ENCODE measurements at regions not wholly inside any gene's neighbourhood (a gene's known extent, or its start where the extent isn't known, plus 50 kb on each side); places are given as distances from the start of the nearest gene placed in this dataset.

DNA sequence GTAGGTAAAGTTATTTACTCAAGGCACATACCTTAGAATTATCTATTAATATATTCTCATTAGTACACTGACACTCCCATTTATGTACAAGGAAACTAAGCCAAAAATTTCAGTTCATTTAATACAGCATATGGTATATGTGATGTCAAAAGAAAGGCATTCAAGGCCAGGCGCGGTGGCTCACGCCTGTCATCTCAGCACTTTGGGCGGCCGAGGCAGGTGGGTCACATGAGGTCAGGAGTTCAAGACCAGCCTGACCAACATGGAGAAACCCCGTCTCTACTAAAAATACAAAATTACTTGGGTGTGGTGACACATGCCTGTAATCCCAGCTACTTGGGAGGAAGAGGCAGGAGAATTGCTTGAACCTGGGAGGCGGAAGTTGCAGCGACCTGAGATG is 435.2 kb downstream of the GBE1 start:
- no peak overlapping the region for H3K27ac Mint-ChIP-seq
- ATAC-seq (replicated peaks) (no peak), DNase-seq (no peak)
- H3K36me3 Mint-ChIP-seq: no peaks in the 10 kb centered on the region
- no peaks in the 10 kb centered on the region for H3K27me3 Mint-ChIP-seq
- H3K4me1 Mint-ChIP-seq: no peaks in the 10 kb centered on the region
- no peak overlapping the region for H3K4me3 Mint-ChIP-seq
- H3K9me3 Mint-ChIP-seq: peaks cover 0 to 6% of the 10 kb centered on the region in 2 donors

DNA sequence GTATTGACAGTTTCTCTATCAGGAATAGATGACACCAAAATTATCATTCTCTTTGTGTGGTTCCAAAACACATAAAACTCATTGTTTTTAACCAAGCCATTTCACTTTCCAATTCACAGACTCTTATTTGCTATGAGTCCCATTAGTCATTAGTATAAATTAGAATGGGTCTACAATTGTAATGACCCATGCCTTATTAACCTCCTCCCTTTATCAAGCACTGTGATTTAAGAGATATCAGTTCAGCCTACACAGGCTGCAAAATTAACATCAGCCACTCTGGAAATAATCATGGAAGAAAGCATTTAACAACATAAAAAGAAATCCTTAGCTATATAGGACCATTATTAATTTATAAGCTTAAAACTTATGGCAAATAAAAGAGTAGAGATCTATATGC is 440.6 kb downstream of the GBE1 start:
- Mint-ChIP-seq H3K4me1 (no peaks in the 10 kb centered on the region), H3K27ac (no peak overlapping the region), H3K27me3 (no peaks in the 10 kb centered on the region), H3K9me3 (peaks cover 0 to 2% of the 10 kb centered on the region in 2 donors), H3K36me3 (no peaks in the 10 kb centered on the region), H3K4me3 (no peak overlapping the region)
- ATAC-seq (replicated peaks) (no peak), DNase-seq (no peak)

DNA sequence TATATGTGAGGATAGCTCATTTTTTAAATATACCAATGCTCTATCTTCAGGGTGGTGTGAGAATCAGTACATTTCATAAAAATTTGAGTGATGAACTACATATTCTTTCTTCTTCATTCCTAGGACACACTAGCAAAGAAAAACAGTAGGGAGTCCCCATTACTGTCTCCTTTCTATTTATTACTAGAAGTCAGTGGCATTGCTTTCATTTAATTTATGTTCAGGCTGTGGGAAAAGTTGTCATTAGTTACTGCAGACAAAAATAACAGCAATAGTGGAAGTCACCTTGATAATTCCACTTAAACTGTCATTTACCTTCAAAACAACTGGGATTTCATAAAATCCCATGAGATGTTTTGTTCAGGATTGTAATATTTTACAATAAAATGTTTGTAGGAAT is 446.4 kb downstream of the GBE1 start:
- no peaks in the 10 kb centered on the region for H3K9me3 Mint-ChIP-seq
- no peaks in the 10 kb centered on the region for H3K4me1 Mint-ChIP-seq
- no peaks in the 10 kb centered on the region for H3K27me3 Mint-ChIP-seq
- ATAC-seq (replicated peaks): no peak
- no peaks in the 10 kb centered on the region for H3K36me3 Mint-ChIP-seq
- no peak overlapping the region for H3K27ac Mint-ChIP-seq
- no peak overlapping the region for H3K4me3 Mint-ChIP-seq
- no peak for DNase-seq

DNA sequence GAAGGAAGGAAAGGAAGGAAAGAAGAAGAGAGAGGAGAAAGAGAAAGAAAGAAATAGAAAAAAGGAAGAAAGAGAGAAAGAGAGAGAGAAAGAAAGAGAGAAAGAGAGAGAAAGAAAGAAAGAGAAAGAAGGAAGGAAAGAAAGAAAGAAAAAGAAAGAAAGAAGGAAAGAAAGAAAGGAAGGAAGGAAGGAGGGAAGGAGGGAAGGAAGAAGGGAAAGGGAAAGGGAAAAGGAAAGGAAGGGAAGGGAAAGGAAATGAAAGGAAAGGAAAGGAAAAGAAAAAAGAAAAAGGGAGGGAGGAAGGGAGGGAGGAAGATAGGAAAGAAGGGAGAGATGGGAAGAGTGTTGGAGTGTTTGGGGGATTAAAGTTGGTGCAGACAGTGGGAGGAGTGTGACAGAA is 450.1 kb downstream of the GBE1 start:
- Mint-ChIP-seq H3K9me3 (no peaks in the 10 kb centered on the region), H3K4me3 (no peak overlapping the region), H3K27ac (no peak overlapping the region), H3K36me3 (no peaks in the 10 kb centered on the region), H3K27me3 (no peaks in the 10 kb centered on the region), H3K4me1 (no peaks in the 10 kb centered on the region)
- ATAC-seq (replicated peaks) (no peak), DNase-seq (no peak)

DNA sequence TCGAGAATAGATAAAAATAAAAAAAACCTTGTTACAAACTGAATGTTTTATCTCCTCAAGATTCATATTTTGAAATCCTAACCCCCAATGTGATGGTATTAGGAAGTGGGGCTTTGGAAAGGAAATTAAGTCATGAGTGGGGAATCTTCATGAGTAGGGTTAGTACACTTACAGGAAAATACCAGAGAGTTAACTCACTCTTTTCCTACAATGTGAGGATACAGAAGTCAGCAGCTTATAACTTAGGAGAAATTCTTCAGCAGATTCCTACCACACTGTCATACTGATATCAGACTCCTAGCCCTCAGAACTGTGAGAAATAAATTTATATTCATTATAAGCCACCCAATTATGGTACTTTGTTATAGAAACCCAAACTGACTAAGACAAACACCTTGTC is 453.1 kb downstream of the GBE1 start:
- no peak for DNase-seq
- no peak for ATAC-seq (replicated peaks)
- Mint-ChIP-seq H3K36me3 (no peaks in the 10 kb centered on the region), H3K27ac (no peak overlapping the region), H3K4me3 (no peak overlapping the region), H3K9me3 (no peaks in the 10 kb centered on the region), H3K27me3 (no peaks in the 10 kb centered on the region), H3K4me1 (no peaks in the 10 kb centered on the region)

DNA sequence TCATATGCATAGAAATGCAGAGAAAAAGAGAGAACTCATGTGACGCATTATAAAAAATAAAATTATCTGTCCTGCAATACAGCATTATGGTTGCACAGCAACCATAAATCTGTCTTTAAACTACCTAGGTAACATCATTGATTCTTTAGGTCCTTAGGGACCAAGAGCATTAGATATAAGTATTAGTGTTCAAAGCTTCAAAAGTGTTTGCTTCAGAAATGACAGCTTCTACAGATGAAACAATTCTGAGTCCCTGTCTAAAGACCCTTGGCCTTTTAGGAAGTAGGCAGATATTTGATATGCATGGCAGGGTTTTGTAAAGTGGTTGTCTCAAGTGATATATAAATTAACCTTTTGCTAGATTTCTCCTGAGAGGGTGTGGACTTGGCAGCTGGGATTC is 454.2 kb downstream of the GBE1 start:
- ATAC-seq (replicated peaks) (no peak), DNase-seq (no peak)
- no peaks in the 10 kb centered on the region for H3K9me3 Mint-ChIP-seq
- no peak overlapping the region for H3K4me3 Mint-ChIP-seq
- H3K27me3 Mint-ChIP-seq: no peaks in the 10 kb centered on the region
- no peaks in the 10 kb centered on the region for H3K4me1 Mint-ChIP-seq
- no peak overlapping the region for H3K27ac Mint-ChIP-seq
- H3K36me3 Mint-ChIP-seq: no peaks in the 10 kb centered on the region

DNA sequence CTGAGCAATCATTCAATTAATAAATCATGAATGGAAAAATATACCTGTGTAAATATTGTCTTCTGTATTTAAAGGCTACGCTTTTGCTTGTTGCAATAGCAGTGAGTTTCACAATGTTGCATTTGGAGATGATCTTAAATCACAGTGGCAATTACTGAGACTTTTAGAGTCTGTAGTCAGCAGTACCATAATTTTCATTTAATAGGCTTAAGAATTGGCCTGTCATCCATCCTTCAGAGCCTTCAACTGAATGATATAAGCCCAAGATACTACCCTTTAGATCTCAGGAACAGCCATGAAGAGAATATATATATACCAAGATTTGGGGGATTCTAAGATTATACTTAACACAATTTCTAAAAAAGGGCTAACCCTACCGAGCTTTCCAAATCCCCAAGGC is 458.1 kb downstream of the GBE1 start:
- ATAC-seq (replicated peaks) (no peak), DNase-seq (no peak)
- Mint-ChIP-seq H3K4me1 (no peaks in the 10 kb centered on the region), H3K4me3 (no peak overlapping the region), H3K36me3 (no peaks in the 10 kb centered on the region), H3K27ac (no peak overlapping the region), H3K27me3 (no peaks in the 10 kb centered on the region), H3K9me3 (no peaks in the 10 kb centered on the region)

DNA sequence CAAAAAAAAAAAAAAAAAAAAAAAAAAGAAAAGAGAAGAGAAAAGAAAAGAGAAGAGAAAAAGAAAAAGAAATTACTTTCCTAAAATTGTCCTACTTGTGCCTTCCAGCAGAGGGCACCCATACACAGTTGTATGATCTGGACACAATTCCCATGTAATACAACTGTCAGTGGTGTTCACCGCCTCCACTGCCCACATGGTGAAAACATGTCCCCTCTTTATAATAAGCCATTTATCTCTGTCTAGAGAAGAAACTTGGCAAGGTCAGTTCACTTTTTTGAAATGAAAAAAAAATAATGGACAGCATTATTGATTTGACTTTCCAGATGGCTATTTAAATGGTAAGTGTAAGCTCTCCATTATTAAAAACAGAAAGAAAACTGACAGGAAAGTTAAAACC is 459.4 kb downstream of the GBE1 start:
- no peaks in the 10 kb centered on the region for H3K27me3 Mint-ChIP-seq
- no peaks in the 10 kb centered on the region for H3K9me3 Mint-ChIP-seq
- DNase-seq (no peak), ATAC-seq (replicated peaks) (peak; percentile 63 to 64)
- H3K36me3 Mint-ChIP-seq: no peaks in the 10 kb centered on the region
- H3K4me3 Mint-ChIP-seq: no peak overlapping the region
- H3K4me1 Mint-ChIP-seq: no peaks in the 10 kb centered on the region
- no peak overlapping the region for H3K27ac Mint-ChIP-seq

DNA sequence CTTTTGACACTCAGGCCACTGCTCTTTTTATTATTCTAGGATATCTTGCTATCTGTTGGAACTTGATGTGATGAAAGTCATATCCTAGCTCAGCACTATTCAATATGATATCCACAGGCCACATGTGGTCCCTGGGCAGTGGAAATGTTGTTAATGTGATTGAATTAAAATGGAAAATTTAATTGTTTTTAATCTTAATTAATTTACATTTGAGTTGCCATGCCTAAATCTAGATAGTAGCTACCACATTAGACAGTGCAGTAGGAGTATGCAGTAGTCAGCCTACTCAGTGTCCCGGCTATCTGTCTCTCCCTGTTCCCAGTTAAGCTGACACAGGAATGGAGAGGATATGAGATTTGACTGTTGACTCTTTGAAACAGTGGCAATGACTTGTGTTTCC is 460.2 kb downstream of the GBE1 start:
- Mint-ChIP-seq H3K27me3 (no peaks in the 10 kb centered on the region), H3K27ac (no peak overlapping the region), H3K4me3 (no peak overlapping the region), H3K9me3 (no peaks in the 10 kb centered on the region), H3K36me3 (no peaks in the 10 kb centered on the region), H3K4me1 (no peaks in the 10 kb centered on the region)
- DNase-seq: no peak
- ATAC-seq (replicated peaks): no peak

DNA sequence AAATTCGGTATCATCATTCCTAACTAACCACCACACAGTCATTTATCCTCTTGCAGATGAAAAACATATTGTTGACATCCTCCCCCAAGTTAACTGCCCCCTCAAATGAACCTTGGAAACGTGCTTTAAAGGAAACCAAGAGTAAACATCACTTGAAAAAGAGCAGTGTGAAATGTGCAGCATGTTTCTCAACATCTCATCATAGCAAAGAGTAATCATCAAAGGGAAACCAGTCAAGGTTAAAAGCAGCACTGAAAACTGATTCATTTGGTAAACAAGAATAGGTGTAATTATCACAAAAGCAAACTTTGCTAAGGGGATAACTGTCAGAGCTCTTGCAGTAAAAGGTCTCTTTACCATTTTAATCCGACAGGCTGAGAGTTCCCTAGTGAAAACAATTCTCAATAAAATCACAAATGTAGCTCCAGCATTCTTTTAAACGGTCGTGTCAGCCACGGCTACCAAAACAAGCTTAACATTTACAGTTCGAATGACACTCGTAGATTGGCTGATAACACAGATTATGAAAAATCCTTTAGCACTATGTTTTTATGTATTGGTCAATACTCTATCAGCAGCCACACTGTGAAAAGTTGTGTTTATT is 461.0 kb downstream of the GBE1 start:
- Mint-ChIP-seq H3K27me3 (no peaks in the 10 kb centered on the region), H3K36me3 (no peaks in the 10 kb centered on the region), H3K9me3 (no peaks in the 10 kb centered on the region), H3K4me1 (no peaks in the 10 kb centered on the region), H3K4me3 (no peak overlapping the region), H3K27ac (no peak overlapping the region)
- ATAC-seq (replicated peaks) (no peak), DNase-seq (no peak)

DNA sequence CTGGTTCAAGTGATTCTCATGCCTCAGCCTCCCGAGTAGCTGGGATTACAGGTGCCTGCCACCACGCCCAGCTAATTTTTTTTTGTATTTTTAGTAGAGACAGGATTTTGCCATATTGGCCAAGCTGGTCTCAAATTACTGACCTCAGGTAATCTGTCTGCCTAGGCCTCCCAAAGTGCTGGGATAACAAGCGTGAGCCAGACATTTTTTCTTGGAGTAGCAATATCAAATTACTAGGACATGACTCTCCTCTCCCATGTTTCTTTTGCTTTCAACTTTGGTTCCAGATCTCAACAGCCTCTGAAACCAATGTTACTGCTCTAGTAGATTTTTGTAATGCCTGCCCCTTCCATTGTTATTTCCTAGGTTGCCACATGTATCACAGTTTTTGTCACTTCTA is 462.0 kb downstream of the GBE1 start:
- Mint-ChIP-seq H3K4me1 (no peaks in the 10 kb centered on the region), H3K27ac (no peak overlapping the region), H3K4me3 (no peak overlapping the region), H3K27me3 (no peaks in the 10 kb centered on the region), H3K9me3 (no peaks in the 10 kb centered on the region), H3K36me3 (no peaks in the 10 kb centered on the region)
- ATAC-seq (replicated peaks) (no peak), DNase-seq (no peak)

DNA sequence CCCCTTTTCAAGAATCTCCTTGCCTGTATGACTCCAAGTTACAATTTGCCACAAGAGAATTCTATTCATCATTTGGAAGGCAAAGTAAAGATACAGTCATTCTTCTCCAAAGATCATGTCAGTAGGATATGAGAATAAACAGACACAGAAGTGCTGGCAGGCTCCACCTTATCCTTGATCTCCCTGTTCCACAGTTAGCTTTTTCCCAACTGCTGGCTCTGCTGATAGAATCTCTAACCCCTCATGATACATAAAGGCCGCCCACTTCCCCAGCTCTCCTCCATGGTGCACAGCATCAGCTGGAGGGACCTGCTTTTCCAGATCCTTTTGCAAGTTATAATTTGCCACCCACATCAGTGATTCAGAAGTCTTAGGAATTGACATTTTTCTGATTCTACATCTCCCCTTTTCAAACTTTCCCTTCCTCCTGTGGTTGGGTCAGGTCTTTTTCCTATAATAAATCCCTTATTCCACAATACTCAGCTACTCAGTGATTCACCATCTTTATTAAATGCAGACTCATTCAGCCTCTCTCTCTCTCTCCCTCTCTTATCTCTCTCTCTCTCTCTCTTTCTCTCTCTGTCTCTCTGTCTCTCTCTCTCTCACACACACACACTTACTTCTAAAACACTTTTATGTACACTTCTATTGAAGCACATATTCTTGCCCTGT is 465.4 kb downstream of the GBE1 start:
- Mint-ChIP-seq H3K4me1 (no peaks in the 10 kb centered on the region), H3K36me3 (no peaks in the 10 kb centered on the region), H3K27me3 (no peaks in the 10 kb centered on the region), H3K9me3 (no peaks in the 10 kb centered on the region), H3K4me3 (no peak overlapping the region), H3K27ac (no peak overlapping the region)
- DNase-seq: no peak
- no peak for ATAC-seq (replicated peaks)

DNA sequence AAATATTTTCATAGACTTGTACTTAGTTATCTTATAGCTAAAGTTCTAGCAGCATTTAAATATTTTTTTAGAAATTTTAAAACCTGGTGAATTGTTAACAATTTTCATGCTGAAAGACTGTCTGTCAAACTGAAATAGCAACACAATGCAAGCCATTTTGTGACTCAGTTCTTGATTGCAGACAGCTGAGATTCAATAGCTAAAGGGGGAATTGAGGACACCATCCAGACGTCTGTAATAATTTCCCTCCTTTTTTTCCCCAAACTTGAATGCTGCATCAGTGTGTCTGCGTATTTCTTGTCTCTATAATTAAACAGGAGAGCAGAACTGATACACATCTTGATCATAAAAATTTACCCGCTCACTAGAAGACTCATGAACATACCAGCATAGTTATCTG is 468.3 kb downstream of the GBE1 start:
- H3K36me3 Mint-ChIP-seq: no peaks in the 10 kb centered on the region
- H3K4me1 Mint-ChIP-seq: no peaks in the 10 kb centered on the region
- H3K27me3 Mint-ChIP-seq: no peaks in the 10 kb centered on the region
- no peak overlapping the region for H3K27ac Mint-ChIP-seq
- no peak overlapping the region for H3K4me3 Mint-ChIP-seq
- DNase-seq (no peak), ATAC-seq (replicated peaks) (no peak)
- no peaks in the 10 kb centered on the region for H3K9me3 Mint-ChIP-seq

DNA sequence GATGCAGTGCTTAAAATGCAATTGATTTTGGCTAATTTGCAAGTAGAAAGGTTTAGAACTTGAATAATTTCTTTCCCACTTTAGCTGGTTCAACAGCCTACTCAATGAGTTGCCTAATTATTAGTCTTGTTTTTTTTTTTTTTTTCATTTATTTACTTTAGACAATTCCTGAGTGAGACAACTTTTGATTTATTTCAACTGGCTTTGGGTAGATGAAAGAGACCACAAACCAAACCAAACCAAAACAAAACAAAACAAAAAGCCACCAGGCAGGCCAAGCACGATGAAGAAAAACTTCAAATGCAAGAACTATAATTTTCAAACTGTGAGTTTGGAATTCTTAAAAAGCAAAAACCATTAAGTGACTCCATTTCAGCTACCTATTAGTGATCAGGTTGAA is 469.9 kb downstream of the GBE1 start:
- H3K36me3 Mint-ChIP-seq: no peaks in the 10 kb centered on the region
- H3K27me3 Mint-ChIP-seq: no peaks in the 10 kb centered on the region
- ATAC-seq (replicated peaks) (no peak), DNase-seq (no peak)
- no peak overlapping the region for H3K27ac Mint-ChIP-seq
- H3K9me3 Mint-ChIP-seq: no peaks in the 10 kb centered on the region
- no peaks in the 10 kb centered on the region for H3K4me1 Mint-ChIP-seq
- no peak overlapping the region for H3K4me3 Mint-ChIP-seq

DNA sequence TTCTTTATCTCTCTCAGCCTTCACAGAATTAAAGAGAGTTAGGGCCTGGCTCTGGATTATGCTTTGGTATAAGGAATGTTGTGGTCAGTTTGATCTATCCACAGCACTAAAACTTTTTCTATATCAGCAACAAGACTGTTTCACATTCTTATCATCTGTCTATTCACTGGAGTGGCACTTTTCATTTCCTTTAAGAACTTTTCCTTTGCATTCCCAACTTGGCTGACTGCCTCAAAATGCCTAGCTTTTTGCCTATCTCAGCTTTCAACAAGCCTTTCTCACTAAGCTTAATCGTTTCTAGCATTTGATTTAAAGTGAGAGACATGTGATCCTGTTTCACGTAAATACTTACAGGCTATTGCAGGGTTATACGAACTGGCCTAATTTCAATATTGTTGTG is 471.8 kb downstream of the GBE1 start:
- no peaks in the 10 kb centered on the region for H3K27me3 Mint-ChIP-seq
- ATAC-seq (replicated peaks) (no peak), DNase-seq (no peak)
- no peaks in the 10 kb centered on the region for H3K36me3 Mint-ChIP-seq
- H3K4me1 Mint-ChIP-seq: no peaks in the 10 kb centered on the region
- no peak overlapping the region for H3K4me3 Mint-ChIP-seq
- no peak overlapping the region for H3K27ac Mint-ChIP-seq
- no peaks in the 10 kb centered on the region for H3K9me3 Mint-ChIP-seq

All from stimulated activated naive B cell treated with anti-CD40 and anti-IgM and Interleukin-4, amounts not matched to agents 10 μg/mL and 1 μg/mL and 100 μg/mL, for 72 hours (primary cell).